T47D (cell line): ENCODE measurements at regions not wholly inside any gene's neighbourhood (a gene's known extent, or its start where the extent isn't known, plus 50 kb on each side); places are given as distances from the start of the nearest gene placed in this dataset.

ENCODE experiments used
- DNase-seq, 2 experiments: peaks; one replicate each; pipeline versions ENCODE4 v3.0.0 to v3.0.0-alpha.2; 2011 to 2012; ENCODE audit warnings: low read depth in 1 of 2, low spot score in 1 of 2
- JUND ChIP-seq: IDR thresholded peaks from 2 replicates; pipeline ENCODE4 v1.6.1; 2012; ENCODE audit warnings: low read depth
- in situ Hi-C: cut with HindIII; loops from 2 replicates; pipeline ENCODE4 v1.10.0; 2016; ENCODE audit warnings: low sequenced_read_pairs, low pct_unique_long_range_greater_than_20kb

- in situ Hi-C loops = no loop called here
- DNase-seq = no peak
- TF ChIP-seq JUND = no peak
These were observed 200.6 kb downstream of the PHETA1 start for GRCh38 chr12:111168009-111168900.

- DNase-seq = no peak
- TF ChIP-seq JUND = no peak
- in situ Hi-C loops = no loop called here
These were observed 201.9 kb downstream of the PHETA1 start for GRCh38 chr12:111166779-111167540.

GRCh38 chr12:111164833-111165525 is 203.9 kb downstream of the PHETA1 start:
- in situ Hi-C loops = no loop called here
- TF ChIP-seq JUND = no peak
- no peak for DNase-seq

- in situ Hi-C loops = no loop called here
- no peak for DNase-seq
- no peak for TF ChIP-seq JUND
These were observed 205.5 kb downstream of the PHETA1 start for GRCh38 chr12:111163422-111163821.

GRCh38 chr12:111161898-111162297 is 207.0 kb downstream of the PHETA1 start:
- in situ Hi-C loops = no loop called here
- DNase-seq = no peak
- TF ChIP-seq JUND = no peak

GRCh38 chr12:111160350-111161241 is 208.3 kb downstream of the PHETA1 start:
- no peak for DNase-seq
- no peak for TF ChIP-seq JUND
- in situ Hi-C loops = no loop called here

- in situ Hi-C loops = no loop called here
- no peak for TF ChIP-seq JUND
- DNase-seq = no peak
These were observed 209.9 kb downstream of the PHETA1 start for GRCh38 chr12:111158992-111159391.

- no peak for DNase-seq
- in situ Hi-C loops = no loop called here
- TF ChIP-seq JUND = no peak
These were observed 211.4 kb downstream of the PHETA1 start for GRCh38 chr12:111157486-111157885.

GRCh38 chr12:111156304-111156703 is 212.6 kb downstream of the PHETA1 start:
- peak; percentile 71; the same call in 1 of the 2 replicates for TF ChIP-seq JUND
- in situ Hi-C loops = no loop called here

GRCh38 chr12:111155521-111155920 is 213.4 kb downstream of the PHETA1 start:
- peak in 1 of 2 experiments; percentile 32 for DNase-seq
- no peak for TF ChIP-seq JUND
- in situ Hi-C loops = no loop called here

More at GRCh38 chr12:111156304-111156703, 212.6 kb downstream of the PHETA1 start:
- DNase-seq = peak; percentile 61 to 91

- in situ Hi-C loops = no loop called here
- no peak for TF ChIP-seq JUND
- no peak for DNase-seq
These were observed 213.9 kb downstream of the PHETA1 start for GRCh38 chr12:111155020-111155419.
